GM12878 (cell line): ENCODE measurements at regions not wholly inside any gene's neighbourhood (a gene's known extent, or its start where the extent isn't known, plus 50 kb on each side); places are given as distances from the start of the nearest gene placed in this dataset.

Experiments used
- ATAC-seq: fragments of 200-7000 bp; cut with Tn5 transposase; 3 replicates; pipeline ENCODE4 v1.9.1; 2020; ENCODE audit warnings: mild to moderate bottlenecking, moderate library complexity
- BruUV-seq: library from RNA; stranded (reverse); fragments of 400-500 nt; replicated peaks from 2 replicates; lab custom pipeline; 2021; lab: Mats Ljungman, UMichigan
- CTCF ChIA-PET: fragments of 300-600 bp; sonication (Branson Sonifier 250); formaldehyde crosslinking; extraction: SDS; loops from one replicate; lab custom pipeline; 2021; ENCODE audit warnings: inconsistent platforms; lab: Yijun Ruan, JAX
- POLR2A ChIA-PET: fragments of 350-600 bp; formaldehyde crosslinking; extraction: SDS; loops from one replicate; lab custom pipeline; 2021; ENCODE audit warnings: inconsistent platforms; lab: Charles Lee
- RAD21 ChIA-PET: fragments of 300-600 bp; sonication (Branson Sonifier 250); formaldehyde crosslinking; loops from one replicate; lab custom pipeline; 2023; ENCODE audit warnings: antibody characterized with exemption; ENCODE audit not compliant: unreplicated experiment; lab: Charles Lee
- SMC1A ChIA-PET: fragments of 300-600 bp; sonication (Branson Sonifier 250); formaldehyde crosslinking; loops from one replicate; lab custom pipeline; 2023; ENCODE audit not compliant: unreplicated experiment, uncharacterized antibody; lab: Charles Lee
- DNase-seq: peaks from one replicate; pipeline ENCODE4 v3.0.0-alpha.2; 2011; ENCODE audit warnings: low read depth, low spot score
- FAIRE-seq: peaks from 3 replicates; lab custom pipeline; 2011; peaks lifted over from hg19 to GRCh38; lab: Jason Lieb, UNC
- H2AFZ ChIP-seq: 2 replicates; pipeline ENCODE4 v1.6.0; 2011; ENCODE audit warnings: low read depth, low read length, control low read depth; ENCODE audit not compliant: control insufficient read depth
- H3K27ac ChIP-seq: 2 replicates; pipeline ENCODE4 v1.5.1; 2011; ENCODE audit warnings: control low read depth; ENCODE audit not compliant: control insufficient read depth, insufficient read depth
- H3K27me3 ChIP-seq, 2 experiments: replicated peaks in 1 of 2; 2 replicates each; pipeline versions ENCODE4 v1.6.0 to v1.6.1; 2011; ENCODE audit warnings: low read length in 1 of 2; ENCODE audit not compliant: control insufficient read depth in 2 of 2, insufficient read depth in 2 of 2
- H3K36me3 ChIP-seq, 2 experiments: 2 replicates each; pipeline ENCODE4 v1.5.1; 2011; ENCODE audit warnings: low read length in 1 of 2; ENCODE audit not compliant: control insufficient read depth in 2 of 2, insufficient read depth in 2 of 2
- H3K4me1 ChIP-seq: 2 replicates; pipeline ENCODE4 v1.6.1; 2011; ENCODE audit warnings: mild to moderate bottlenecking, low read length, moderate library complexity, mixed read lengths; ENCODE audit not compliant: control insufficient read depth, insufficient read depth
- H3K4me2 ChIP-seq: 2 replicates; pipeline ENCODE4 v1.6.0; 2011; ENCODE audit warnings: control low read depth; ENCODE audit not compliant: control insufficient read depth, insufficient read depth
- H3K4me3 ChIP-seq: fragments of 200-600 bp; sonication (generic); 2 replicates; pipeline ENCODE4 v1.5.1; 2016
- H3K79me2 ChIP-seq: 2 replicates; pipeline ENCODE4 v1.6.0; 2011; ENCODE audit warnings: low read length; ENCODE audit not compliant: control insufficient read depth, insufficient read depth
- H3K9ac ChIP-seq: 2 replicates; pipeline ENCODE4 v1.8.0; 2011; ENCODE audit warnings: low read length, control low read depth, mixed read lengths; ENCODE audit not compliant: control insufficient read depth, insufficient read depth
- H3K9me3 ChIP-seq: replicated peaks from 3 replicates; pipeline ENCODE4 v1.5.1; 2011; ENCODE audit warnings: mild to moderate bottlenecking, low read length; ENCODE audit not compliant: control insufficient read depth, insufficient read depth
- H4K20me1 ChIP-seq: 2 replicates; pipeline ENCODE4 v1.6.0; 2011; ENCODE audit not compliant: control insufficient read depth, insufficient read depth
- ATF2 ChIP-seq: IDR thresholded peaks from 2 replicates; pipeline ENCODE4 v1.6.1; 2012; ENCODE audit warnings: low read length, inconsistent platforms
- EP300 ChIP-seq, 2 experiments: fragments of 150-350 bp in 1 of 2; IDR thresholded peaks; 2 replicates each; pipeline ENCODE4 v1.6.1; 2011 to 2012; ENCODE audit warnings: low read depth in 2 of 2, low read length in 2 of 2, borderline replicate concordance in 1 of 2, improper control_type of control experiment in 1 of 2, inconsistent platforms in 1 of 2; ENCODE audit not compliant: control insufficient read depth in 1 of 2
- JUNB ChIP-seq: IDR thresholded peaks from 2 replicates; pipeline ENCODE4 v1.6.1; 2016; ENCODE audit warnings: antibody characterized with exemption, mild to moderate bottlenecking
- MXI1 ChIP-seq: fragments of 150-350 bp; IDR thresholded peaks from 2 replicates; pipeline ENCODE4 v1.6.1; 2011; ENCODE audit warnings: low read depth, mild to moderate bottlenecking, inconsistent platforms, low read length, improper control_type of control experiment
- RUNX3 ChIP-seq: IDR thresholded peaks from 2 replicates; pipeline ENCODE4 v1.6.1; 2012; ENCODE audit warnings: low read length, inconsistent platforms
- WGBS: methylation state at CpG from one replicate; pipeline ENCODE4 v1.1.6; 2016; ENCODE audit warnings: low lambda C conversion rate; ENCODE audit not compliant: insufficient replicate concordance, insufficient coverage; ENCODE audit errors: missing lambda C conversion rate; 5-methylcytosine and 5-hydroxymethylcytosine counted together
- in situ Hi-C: fragments of 300-500 bp; cut with MboI; formaldehyde crosslinking; loops from 9 replicates; pipeline ENCODE4 v1.14.3; 2018; ENCODE audit warnings: mixed read lengths
- intact Hi-C: fragments of 100-400 bp; cut with micrococcal nuclease; formaldehyde crosslinking; loops from one replicate; pipeline ENCODE4 v1.14.2; 2022; ENCODE audit not compliant: unreplicated experiment

DNA sequence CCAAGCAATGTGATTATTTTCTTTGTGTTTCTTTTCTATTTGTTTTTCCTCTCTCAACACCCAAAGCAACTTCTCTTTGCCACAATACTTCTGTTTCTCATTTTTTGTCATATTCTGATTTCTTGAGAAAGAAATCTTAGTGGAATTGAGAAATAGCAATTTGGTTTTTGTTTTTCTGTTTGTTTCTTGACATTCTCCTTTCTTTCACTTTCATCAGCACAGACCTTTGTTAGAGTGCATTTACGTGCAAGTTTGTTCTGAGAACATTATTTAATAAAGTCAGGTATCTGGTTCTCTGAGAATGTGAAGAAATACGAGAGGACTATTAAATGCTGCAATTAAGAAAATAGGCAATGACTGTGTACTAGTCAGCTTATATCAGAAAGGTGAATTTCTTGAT, 608.1 kb upstream of the AADAT start:
- RAD21 ChIA-PET = interaction anchor here (1.7 kb wide), 1 partner anchor 30 kb away, joined by 4 read pairs; no protein-coding TSS in a partner anchor
- in situ Hi-C loops (loop anchor here (10.0 kb wide), 1 partner anchor 363 kb away; no protein-coding TSS in a partner anchor), intact Hi-C loops (loop anchor here (5.0 kb wide), 3 partner anchors 59 to 154 kb away; no protein-coding TSS in a partner anchor)
- peak; percentile 68 for ATAC-seq
- Histone ChIP-seq H3K27me3 (no peaks in the 10 kb centered on the region), H3K4me2 (peak overlapping the region; percentile 90), H3K9ac (no peak overlapping the region), H3K79me2 (no peaks in the 10 kb centered on the region), H3K9me3 (peaks cover 4% of the 10 kb centered on the region; the same call in 2 of the 3 replicates), H2AFZ (peak overlapping the region; percentile 55; the same call in 1 of the 2 replicates), H4K20me1 (no peaks in the 10 kb centered on the region), H3K27ac (peak overlapping the region; percentile 78), H3K4me3 (peak overlapping the region; percentile 44; the same call in 1 of the 2 replicates), H3K36me3 (no peaks in the 10 kb centered on the region), H3K4me1 (peaks cover 6% of the 10 kb centered on the region)
- TF ChIP-seq JUNB (peak; percentile 21; the same call in 1 of the 2 replicates), MXI1 (no peak), EP300 (IDR thresholded peaks at IDR 0.05; ENCODE audit: borderline replicate concordance in 1 of 2, control insufficient read depth in 1 of 2, low read depth in 2 of 2, low read length in 2 of 2) (peak; percentile 61 to 67; a peak in 2 of 4 replicates), ATF2 (0 out of 2 replicates have a peak, but pooled peaks have one; percentile 2), RUNX3 (peak; percentile 20; the same call in 1 of the 2 replicates)
- POLR2A ChIA-PET = no interaction called here
- no peak for FAIRE-seq
- WGBS = 0% methylated on average over 2 of the region's 2 CpGs
- DNase-seq = peak; percentile 40
- CTCF ChIA-PET = no interaction called here
- SMC1A ChIA-PET = interaction anchor here (0.7 to 2.0 kb wide), 3 partner anchors 11 to 30 kb away, joined by 4 to 6 read pairs (median 4); no protein-coding TSS in a partner anchor
- BruUV-seq = no TSS peak
